NCI-H2107 treated with DMSO at 0.1 percent for 48 hours (cell line): ENCODE measurements at regions not wholly inside any gene's neighbourhood (a gene's known extent, or its start where the extent isn't known, plus 50 kb on each side); places are given as distances from the start of the nearest gene placed in this dataset.
"Not testable (repeated sequence)": the region's sequence is repeated elsewhere in the genome, so short reads cannot be mapped to it uniquely, and the experiment has no call there.

Source experiments
- DNase-seq: peaks from one replicate; lab custom pipeline; 2025; ENCODE audit not compliant: unreplicated experiment; lab: John Stamatoyannopoulos, UW

DNA sequence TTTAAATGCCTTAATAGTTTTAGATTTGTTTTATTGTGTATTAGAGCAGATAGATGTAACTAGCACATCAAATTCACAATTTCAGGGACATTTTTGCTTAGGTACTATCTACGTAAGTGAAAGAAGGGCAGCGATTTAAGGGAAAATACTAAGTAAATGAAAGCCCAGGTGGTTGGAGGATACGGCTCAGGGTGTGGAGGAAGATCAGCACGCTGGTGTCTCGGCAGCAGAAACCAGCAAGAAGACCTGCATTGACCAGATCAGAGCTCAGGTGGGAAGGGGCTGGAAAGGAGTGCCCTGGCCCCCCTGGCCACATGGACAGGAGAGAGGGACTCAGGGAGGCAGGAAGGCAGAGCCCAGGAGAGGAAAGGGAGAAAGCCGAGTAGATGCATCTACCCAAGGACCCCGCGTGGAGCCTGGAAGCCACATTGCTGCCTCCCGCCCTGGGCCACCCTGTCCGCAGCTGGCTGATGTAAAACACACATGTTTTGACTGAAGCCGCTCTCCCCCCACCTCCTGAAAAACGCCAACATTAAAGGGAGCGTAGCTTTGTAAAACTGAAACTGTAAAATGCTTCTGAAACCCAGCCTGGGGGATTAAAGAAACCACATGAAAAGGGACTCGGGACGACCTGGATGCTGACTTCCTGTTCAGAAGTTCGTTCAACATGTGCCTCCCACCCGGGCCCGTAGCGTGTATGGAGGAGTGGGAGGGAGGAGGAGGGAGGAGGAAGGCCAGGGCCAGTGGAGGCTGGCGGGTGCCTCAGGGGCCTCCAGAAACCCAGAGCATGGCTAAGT lies 72.6 kb upstream of the TARDBP start:
- no peak for DNase-seq

DNA sequence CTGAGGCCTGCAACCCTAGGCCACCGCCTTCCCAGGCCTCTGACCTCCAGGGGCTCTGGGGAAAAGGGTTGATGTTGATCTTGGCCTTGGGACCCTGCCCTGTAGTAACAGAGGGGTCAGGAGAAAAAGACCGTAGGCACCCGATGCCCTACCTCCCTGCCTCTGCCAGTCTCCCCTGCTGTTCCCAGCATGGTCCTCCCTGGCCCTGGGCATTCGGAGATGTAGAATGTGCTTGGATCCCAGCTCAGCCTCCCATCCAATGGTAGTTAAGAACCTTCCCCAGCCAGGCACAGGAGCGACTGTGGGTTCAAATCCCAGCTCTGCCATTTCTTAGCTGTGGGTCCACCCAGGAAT lies 72.0 kb upstream of the TARDBP start:
- DNase-seq, result no peak

GRCh38 chr1:10940838-10941237 lies 71.6 kb upstream of the TARDBP start:
- no peak for DNase-seq

- DNase-seq, result no peak
Measured at GRCh38 chr1:10941891-10942541, 70.4 kb upstream of the TARDBP start.

- no peak for DNase-seq
Measured at GRCh38 chr1:10942542-10942912, 69.9 kb upstream of the TARDBP start.

DNA sequence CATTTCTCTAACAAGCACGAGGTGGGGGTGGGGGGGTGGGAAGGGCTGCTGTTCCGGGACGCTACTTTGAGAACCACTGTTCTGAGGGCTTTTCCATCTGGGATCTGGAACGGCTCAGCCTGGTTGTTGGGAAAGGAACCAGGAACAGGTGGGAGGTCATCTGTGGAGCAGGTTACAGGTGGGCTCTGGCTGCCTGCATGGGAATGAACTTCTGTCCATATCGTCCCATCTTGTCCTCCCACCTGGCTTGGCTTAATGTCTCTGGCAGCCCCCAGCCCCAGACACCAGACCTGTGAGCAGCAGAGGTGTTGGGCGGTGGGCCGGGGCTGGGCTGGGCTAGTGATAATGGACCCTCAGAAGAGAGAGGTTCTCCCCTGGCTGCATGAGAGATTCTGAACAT lies 69.4 kb upstream of the TARDBP start:
- no peak for DNase-seq

DNA sequence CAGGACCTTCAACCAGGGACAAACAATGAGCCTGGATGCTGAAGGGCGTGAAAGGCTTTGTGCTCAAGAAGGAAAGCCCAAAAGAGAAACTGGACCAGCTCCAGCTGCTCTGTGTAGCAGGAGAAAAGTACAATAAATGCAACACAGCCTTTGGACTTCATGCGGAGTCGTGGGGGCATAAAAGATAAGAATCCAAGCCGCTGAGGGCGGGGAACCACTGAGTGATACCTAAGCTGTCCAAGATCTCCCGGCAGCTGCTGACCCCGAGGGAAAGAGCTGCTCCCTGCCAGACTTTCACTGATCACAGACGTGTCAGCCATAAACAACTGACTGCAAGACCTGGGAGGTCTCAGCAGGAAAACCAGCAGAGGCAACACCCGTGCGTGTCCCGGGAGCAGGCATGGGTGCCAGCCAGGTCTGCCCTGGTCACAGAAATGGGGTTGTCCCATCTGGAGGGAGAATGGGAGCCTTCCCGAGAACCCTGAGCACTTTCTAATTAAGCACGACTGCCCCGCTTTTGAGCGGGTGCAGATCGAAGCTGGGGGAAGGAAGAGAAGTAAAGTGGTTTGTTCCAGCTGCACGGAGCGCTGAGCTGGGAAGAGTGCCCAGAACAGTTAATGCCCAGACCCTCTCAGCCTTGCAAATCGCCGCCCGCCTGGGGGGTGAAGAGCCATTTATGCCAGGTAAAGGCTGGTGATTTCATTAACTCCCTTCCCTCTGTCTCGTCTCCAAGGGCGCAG lies 68.3 kb upstream of the TARDBP start:
- peak; percentile 93 for DNase-seq

GRCh38 chr1:10945991-10946509 lies 66.4 kb upstream of the TARDBP start:
- no peak for DNase-seq

- no peak for DNase-seq
Measured at GRCh38 chr1:10947181-10947580, 65.3 kb upstream of the TARDBP start.

GRCh38 chr1:10947691-10948462 lies 64.6 kb upstream of the TARDBP start:
- DNase-seq, result no peak

DNA sequence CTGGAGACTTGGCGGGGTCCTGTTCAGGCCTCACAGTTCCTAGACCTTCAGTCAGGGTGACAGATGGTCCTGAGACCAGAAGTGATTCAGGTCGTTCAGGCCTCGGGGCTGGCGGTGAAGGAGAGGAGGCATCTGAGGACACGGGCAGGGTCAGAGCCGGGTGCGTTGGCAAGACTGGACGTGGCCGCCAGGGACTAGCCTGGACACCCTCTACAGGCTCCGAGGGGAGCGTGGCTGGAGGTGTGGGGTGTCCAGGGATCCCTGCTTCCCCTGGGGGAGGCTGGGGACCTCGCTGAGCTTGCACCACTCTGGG lies 64.0 kb upstream of the TARDBP start:
- no peak for DNase-seq

DNA sequence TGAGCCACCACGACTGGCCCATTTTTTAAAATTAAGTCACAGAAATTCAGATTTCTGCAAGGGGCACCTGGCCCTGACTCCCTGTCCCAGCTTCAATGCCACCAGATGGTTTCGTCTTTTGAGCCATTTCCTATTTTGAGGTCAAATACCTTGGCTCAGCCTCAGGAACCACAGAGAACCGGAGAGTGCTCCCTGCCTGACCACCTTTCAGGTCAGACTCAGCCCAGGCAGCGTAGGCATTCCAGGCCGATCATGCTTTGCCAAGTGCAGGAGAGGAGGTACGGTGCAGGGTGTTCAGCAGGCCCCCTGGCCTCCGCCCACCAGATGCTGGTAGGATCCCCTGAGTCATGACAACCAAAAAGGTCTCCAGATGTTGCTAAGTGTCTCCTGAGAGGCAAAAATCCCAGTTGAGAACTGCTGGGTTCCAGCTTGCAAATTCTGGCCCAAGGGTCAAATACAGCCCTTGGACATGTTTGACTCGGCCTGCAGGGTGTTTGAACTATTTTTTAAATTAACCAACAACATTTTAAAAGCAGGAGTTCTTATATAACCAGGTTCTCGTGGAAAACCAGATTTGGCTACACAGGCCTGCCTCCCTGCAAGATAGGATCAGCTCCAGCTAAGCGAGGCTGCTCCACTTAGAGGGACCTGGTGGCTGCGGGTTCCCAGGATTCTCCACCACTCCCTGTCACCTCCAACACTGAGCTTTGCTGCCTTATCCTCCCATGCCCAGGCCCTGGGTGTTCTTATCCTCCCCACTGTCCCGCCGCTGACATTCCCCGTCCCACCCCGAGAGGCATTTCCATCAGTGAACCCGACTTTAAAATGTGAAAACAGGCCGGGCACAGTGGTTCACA lies 61.9 kb upstream of the TARDBP start:
- no peak for DNase-seq

DNA sequence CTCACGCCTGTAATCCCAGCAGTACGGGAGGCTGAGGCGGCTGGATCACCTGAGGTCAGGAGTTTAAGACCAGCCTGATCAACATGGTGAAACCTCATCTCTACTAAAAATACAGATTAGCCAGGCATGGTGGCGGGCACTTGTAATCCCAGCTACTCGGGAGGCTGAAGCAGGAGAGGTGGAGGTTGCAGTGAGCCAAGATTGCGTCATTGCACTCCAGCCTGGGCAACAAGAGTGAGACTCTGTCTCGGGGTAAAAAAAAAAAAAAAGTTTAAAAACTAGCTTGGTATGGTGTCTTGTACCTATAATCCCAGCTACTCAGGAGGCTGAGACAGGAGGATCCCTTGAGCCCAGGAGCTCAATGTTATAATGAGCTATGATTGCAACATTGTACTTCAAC lies 61.2 kb upstream of the TARDBP start:
- not testable (repeated sequence) for DNase-seq

DNA sequence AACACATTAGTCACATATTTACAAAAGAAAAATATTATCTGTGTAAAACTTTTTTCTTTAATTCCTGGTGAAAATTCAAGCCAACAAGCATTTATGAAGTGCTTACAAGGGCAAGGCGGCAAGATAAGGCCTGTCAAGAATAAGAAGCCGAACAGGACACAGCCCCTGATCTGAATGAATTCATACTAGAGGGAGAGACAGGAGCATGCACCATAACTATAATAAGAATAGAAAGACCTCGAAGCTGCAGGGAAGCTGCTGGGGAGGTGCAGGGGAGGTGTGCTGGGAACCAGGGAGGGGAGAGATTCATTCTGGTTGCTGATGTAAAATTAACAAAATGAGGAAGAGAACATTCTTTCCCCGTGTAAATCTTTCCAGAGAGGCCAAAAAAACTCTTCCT lies 60.5 kb upstream of the TARDBP start:
- DNase-seq, result no peak

DNA sequence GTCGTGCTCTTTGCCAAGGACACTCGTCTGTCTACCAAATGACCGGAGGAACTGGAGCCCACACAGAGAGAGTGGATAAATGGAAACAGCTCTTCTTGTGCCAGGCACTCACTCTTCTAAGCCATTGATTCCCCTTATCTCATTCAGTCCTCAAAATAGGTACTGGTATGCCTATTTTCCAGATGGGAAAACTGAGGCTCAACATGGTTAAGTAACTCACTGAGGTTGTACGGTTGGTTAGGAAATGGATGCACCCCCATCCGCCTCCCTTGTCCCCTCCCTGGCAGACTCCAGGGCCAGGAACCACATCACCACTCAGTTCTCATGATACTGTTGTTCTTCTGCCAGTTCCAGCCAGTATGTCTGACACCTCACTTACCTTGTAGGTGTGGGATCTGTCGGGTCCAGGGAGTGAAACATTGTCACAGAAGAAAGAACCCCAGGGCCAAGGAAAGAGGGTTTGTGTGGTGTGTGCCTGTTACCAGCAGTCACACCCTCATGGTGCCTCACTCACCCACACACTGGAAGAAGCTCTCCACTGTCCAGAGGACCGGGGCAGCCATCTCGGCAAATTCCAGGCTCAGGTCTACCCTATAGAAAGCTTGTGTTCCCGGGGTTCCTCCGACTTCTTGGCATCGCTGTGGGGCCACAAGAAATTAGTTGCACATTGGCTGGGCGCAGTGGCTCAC lies 58.8 kb upstream of the TARDBP start:
- no peak for DNase-seq

DNA sequence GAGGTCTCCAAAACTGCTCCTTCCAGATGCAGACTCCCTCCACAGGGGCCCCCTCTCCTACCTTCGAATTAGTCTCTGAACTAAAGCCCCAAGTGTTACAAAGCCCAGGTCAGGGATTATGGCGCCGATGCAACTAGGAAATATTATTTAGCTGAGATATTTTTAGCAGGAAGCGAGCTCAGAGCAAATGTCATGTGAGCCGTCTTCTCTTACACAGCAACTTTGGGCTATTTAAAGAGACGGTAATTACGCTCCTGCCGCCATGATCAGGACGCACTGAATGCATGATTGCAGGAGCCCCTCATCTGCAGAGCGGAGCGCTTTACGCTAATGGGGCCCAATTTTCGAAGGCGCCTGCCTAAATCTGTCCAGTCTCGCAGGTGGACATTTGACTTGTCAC lies 55.3 kb upstream of the TARDBP start:
- DNase-seq, result no peak

- peak; percentile 84 for DNase-seq
Measured at GRCh38 chr1:10958614-10959013, 53.8 kb upstream of the TARDBP start.

DNA sequence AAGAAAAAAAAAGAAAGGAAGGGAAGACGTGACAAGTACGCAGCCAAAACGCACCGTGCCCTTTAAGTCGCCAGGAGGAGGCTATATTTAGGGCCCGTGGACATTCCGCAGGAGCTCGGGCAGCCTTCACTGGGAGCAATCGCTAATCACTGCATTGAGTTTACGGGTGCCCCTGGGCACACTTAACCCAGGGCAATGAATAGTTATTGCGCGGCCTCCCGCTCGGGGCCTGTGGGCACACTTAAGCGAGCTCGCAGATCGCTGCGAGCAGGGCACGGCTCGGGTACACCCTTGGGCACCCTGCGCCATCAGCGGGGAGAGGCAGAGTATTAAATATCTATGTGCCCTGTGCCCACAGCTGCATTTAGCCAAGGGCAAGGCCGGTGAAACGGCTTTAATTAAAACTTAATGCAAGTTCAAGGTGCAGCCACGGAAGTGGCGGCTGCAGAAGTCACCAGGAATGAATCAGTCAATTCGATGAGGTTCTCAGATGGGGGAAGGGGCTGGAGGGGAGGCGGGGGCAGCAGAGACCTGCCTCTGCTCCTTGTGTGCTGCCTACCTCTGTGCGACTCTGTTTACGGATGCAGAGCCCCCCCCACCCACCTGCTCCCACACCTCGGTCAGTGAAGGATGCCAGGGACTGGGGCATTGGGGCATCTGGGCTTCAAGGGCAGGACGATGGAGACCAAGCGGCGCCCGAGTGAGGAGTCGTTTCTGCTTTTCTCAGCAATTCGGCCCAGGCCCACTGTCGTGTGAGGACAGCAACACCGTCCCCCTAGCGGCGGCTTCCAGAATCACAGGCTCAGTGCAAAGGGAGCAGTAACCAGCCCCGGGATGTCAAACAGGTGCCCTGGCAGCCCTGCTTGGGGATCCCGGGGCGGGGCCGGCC lies 51.8 kb upstream of the TARDBP start:
- peak; percentile 89 for DNase-seq

DNA sequence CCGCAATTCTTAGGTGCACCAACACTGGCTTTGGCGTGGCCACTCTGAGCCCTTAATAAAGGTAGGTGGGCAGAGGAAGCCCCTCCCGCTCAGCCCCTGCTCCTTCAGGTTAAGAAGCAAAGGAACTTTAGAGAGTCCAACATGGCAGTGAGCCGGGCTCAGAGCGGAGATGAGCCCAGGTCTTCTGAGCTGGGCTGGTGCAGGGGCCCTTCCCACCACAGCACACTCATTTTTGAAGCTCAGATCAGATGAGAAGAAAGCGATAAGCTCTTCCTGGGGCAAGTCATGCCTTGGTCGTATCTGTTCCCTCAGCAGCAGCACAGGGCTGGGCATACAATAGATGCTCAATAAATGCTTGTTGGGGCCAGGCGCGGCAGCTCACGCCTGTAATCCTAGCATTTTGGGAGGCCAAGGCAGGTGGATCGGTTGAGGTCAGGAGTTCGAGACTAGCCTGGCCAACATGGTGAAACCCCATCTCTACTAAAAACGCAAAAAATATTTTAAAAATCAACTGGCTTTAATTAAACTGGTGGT lies 51.1 kb upstream of the TARDBP start:
- DNase-seq, result no peak
